ENCODE measurements at regions not wholly inside any gene's neighbourhood (a gene's known extent, or its start where the extent isn't known, plus 50 kb on each side); places are given as distances from the start of the nearest gene placed in this dataset.

GRCh38 chr10:93215312-93215711, 141.6 kb downstream of the CYP26A1 start:
- TF ChIP-seq POLR2A (IDR thresholded peaks at IDR 0.05) (no peak), CTCF (IDR thresholded peaks at IDR 0.05) (no peak)

Data from thyroid gland (tissue), 4 donors.